ENCODE measurements at regions not wholly inside any gene's neighbourhood (a gene's known extent, or its start where the extent isn't known, plus 50 kb on each side); places are given as distances from the start of the nearest gene placed in this dataset.
"Not testable (repeated sequence)": the region's sequence is repeated elsewhere in the genome, so short reads cannot be mapped to it uniquely, and the experiment has no call there.

- no peak for DNase-seq
Measured at GRCh38 chr22:44650806-44651205, 51.2 kb upstream of the PRR5 start.

- no peak for DNase-seq
Measured at GRCh38 chr22:44648821-44649565, 53.0 kb upstream of the PRR5 start.

- DNase-seq = no peak
Measured at GRCh38 chr22:44648085-44648820, 53.8 kb upstream of the PRR5 start.

GRCh38 chr22:44647141-44647540 is 54.9 kb upstream of the PRR5 start:
- no peak for DNase-seq

GRCh38 chr22:44646668-44647067 is 55.3 kb upstream of the PRR5 start:
- no peak for DNase-seq

- no peak for DNase-seq
Measured at GRCh38 chr22:44646141-44646540, 55.9 kb upstream of the PRR5 start.

GRCh38 chr22:44645531-44645930 is 56.5 kb upstream of the PRR5 start:
- no peak for DNase-seq

- no peak for DNase-seq
Measured at GRCh38 chr22:44645083-44645482, 56.9 kb upstream of the PRR5 start.

GRCh38 chr22:44643526-44644101 is 58.4 kb upstream of the PRR5 start:
- DNase-seq = not testable (repeated sequence)

GRCh38 chr22:44642096-44642644 is 59.8 kb upstream of the PRR5 start:
- DNase-seq = no peak

GRCh38 chr22:44640618-44641155 is 61.3 kb upstream of the PRR5 start:
- no peak for DNase-seq

GRCh38 chr22:44639891-44640617 is 62.0 kb upstream of the PRR5 start:
- DNase-seq = peak in 5 of 51 donors; percentile 7 to 28 (median 17)

- DNase-seq = peak in 26 of 51 donors; percentile 14 to 74 (median 39)
Measured at GRCh38 chr22:44638971-44639760, 62.8 kb upstream of the PRR5 start.

- DNase-seq = not testable (repeated sequence)
Measured at GRCh38 chr22:44636502-44637206, 65.3 kb upstream of the PRR5 start.

- not testable (repeated sequence) for DNase-seq
Measured at GRCh38 chr22:44635567-44635966, 66.4 kb upstream of the PRR5 start.

GRCh38 chr22:44634426-44635321 is 67.3 kb upstream of the PRR5 start:
- DNase-seq = no peak

GRCh38 chr22:44633647-44634046 is 68.4 kb upstream of the PRR5 start:
- DNase-seq = no peak

GRCh38 chr22:44632541-44633396 is 69.2 kb upstream of the PRR5 start:
- DNase-seq = no peak
